ENCODE measurements at regions not wholly inside any gene's neighbourhood (a gene's known extent, or its start where the extent isn't known, plus 50 kb on each side); places are given as distances from the start of the nearest gene placed in this dataset.

DNA sequence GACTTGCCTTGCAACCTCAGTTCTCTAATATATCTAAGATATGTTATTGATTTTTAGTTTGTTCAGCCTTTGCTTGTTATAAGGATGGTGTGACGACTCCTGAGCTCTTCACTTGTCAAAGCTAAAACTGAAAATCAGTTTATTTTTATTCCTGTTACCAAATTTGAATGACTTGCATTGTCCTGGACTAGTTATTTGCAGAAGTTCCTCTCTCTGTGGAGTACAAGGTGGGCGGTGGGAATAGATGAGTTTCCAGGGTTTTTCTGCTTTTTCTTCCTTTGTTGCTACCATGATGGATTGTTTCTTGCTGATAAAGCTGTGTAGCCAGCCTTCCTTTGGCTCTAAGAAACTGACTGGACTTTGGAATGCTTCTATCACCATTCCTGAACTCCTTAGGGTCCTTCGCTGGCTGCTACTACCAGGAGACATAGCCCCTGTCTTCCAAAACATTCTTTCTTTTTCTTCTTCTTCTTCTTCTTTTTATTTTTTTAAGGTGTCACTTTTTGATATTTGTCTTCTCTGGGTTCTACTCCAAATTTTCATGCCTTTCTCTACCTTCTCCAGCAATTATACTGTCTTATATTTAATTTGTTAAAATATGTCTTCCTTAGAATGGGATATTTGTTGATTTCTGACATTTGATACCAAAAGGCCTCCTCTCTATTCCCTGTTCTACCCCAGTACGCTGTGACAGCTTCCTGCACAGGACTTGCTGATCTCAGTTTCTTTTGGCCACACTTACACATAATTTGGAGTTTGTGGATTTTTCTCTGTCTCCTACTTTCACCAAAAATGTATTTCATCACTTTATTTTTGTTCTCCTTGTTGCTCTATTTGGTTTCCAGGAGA lies 145.1 kb upstream of the THRB start:
- ATAC-seq (ENCODE audit: low read depth) = no peak
- no CpG with 5 or more reads among the region's 4 CpGs for WGBS, 2 experiments (ENCODE audit: extremely low coverage in 2 of 2, insufficient read length in 1 of 2)
- BruUV-seq (replicated peaks) = no TSS peak

More for the DNA sequence above, 145.1 kb upstream of the THRB start:
- no peak overlapping the region for H3K56ac ChIP-seq (ENCODE audit: extremely low read depth, insufficient read depth, low read length)
- H2BK15ac ChIP-seq (ENCODE audit: low read depth, low read length) = no peak overlapping the region
- dilution Hi-C loops (cut with HindIII; ENCODE audit: low sequenced_read_pairs, unreplicated experiment) = no loop called here
- POLR2A ChIA-PET (ENCODE audit: unreplicated experiment) = no interaction called here
- intact Hi-C loops (cut with micrococcal nuclease) = no loop called here
- no peak overlapping the region for H4K91ac ChIP-seq (ENCODE audit: insufficient read depth, low read depth, low read length)
- no peaks in the 10 kb centered on the region for H3K27me3 ChIP-seq (ENCODE audit: control insufficient read depth, insufficient read depth, low read length)
- H2AK5ac ChIP-seq (ENCODE audit: low read depth, low read length) = no peak overlapping the region
- no peak overlapping the region for H2AK9ac ChIP-seq (replicated peaks; ENCODE audit: low read depth, low read length, poor library complexity)
- H2BK5ac ChIP-seq (ENCODE audit: low read depth, low read length, poor library complexity, severe bottlenecking) = no peak overlapping the region
- no peak overlapping the region for H3K27ac ChIP-seq (ENCODE audit: insufficient read depth, low read length)
- H3K4me3 ChIP-seq (ENCODE audit: insufficient read depth, low read depth, low read length) = no peak overlapping the region
- in situ Hi-C loops (cut with MboI; ENCODE audit: low sequenced_read_pairs) = no loop called here
- no peaks in the 10 kb centered on the region for H3K9me1 ChIP-seq (ENCODE audit: insufficient read depth, low read length)
- TF ChIP-seq MAZ (IDR thresholded peaks at IDR 0.05; ENCODE audit: borderline replicate concordance, low read depth, low read length) = no peak
- no peak for TF ChIP-seq BHLHE40 (IDR thresholded peaks at IDR 0.05; ENCODE audit: low read depth, low read length)
- TF ChIP-seq FOS (IDR thresholded peaks at IDR 0.05; ENCODE audit: low read depth, low read length) = no peak
- TF ChIP-seq, protein P1, sequence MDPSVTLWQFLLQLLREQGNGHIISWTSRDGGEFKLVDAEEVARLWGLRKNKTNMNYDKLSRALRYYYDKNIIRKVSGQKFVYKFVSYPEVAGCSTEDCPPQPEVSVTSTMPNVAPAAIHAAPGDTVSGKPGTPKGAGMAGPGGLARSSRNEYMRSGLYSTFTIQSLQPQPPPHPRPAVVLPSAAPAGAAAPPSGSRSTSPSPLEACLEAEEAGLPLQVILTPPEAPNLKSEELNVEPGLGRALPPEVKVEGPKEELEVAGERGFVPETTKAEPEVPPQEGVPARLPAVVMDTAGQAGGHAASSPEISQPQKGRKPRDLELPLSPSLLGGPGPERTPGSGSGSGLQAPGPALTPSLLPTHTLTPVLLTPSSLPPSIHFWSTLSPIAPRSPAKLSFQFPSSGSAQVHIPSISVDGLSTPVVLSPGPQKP (IDR thresholded peaks at IDR 0.05; ENCODE audit: borderline replicate concordance, low read depth, low read length) = no peak
- TF ChIP-seq RCOR1 (IDR thresholded peaks at IDR 0.05; ENCODE audit: insufficient replicate concordance, low read length) = no peak
- no peak for TF ChIP-seq MAFK (IDR thresholded peaks at IDR 0.05; ENCODE audit: low read depth, low read length)
- TF ChIP-seq RFX5 (IDR thresholded peaks at IDR 0.05; ENCODE audit: low read depth, low read length) = no peak
- TF ChIP-seq POLR2A (IDR thresholded peaks at IDR 0.05; ENCODE audit: low read depth, low read length) = no peak
- no peak for TF ChIP-seq CHD1 (IDR thresholded peaks at IDR 0.05; ENCODE audit: low read depth, low read length)
- TF ChIP-seq, protein P2, sequence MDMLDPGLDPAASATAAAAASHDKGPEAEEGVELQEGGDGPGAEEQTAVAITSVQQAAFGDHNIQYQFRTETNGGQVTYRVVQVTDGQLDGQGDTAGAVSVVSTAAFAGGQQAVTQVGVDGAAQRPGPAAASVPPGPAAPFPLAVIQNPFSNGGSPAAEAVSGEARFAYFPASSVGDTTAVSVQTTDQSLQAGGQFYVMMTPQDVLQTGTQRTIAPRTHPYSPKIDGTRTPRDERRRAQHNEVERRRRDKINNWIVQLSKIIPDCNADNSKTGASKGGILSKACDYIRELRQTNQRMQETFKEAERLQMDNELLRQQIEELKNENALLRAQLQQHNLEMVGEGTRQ (IDR thresholded peaks at IDR 0.05; ENCODE audit: low read depth, low read length) = no peak
- TF ChIP-seq RAD21 (IDR thresholded peaks at IDR 0.05; ENCODE audit: low read length) = no peak
- TF ChIP-seq SMC3 (IDR thresholded peaks at IDR 0.05; ENCODE audit: low read depth, low read length) = no peak
- no peak for TF ChIP-seq NFE2L2 (IDR thresholded peaks at IDR 0.05; ENCODE audit: low read depth, low read length)
- TF ChIP-seq, protein P3, sequence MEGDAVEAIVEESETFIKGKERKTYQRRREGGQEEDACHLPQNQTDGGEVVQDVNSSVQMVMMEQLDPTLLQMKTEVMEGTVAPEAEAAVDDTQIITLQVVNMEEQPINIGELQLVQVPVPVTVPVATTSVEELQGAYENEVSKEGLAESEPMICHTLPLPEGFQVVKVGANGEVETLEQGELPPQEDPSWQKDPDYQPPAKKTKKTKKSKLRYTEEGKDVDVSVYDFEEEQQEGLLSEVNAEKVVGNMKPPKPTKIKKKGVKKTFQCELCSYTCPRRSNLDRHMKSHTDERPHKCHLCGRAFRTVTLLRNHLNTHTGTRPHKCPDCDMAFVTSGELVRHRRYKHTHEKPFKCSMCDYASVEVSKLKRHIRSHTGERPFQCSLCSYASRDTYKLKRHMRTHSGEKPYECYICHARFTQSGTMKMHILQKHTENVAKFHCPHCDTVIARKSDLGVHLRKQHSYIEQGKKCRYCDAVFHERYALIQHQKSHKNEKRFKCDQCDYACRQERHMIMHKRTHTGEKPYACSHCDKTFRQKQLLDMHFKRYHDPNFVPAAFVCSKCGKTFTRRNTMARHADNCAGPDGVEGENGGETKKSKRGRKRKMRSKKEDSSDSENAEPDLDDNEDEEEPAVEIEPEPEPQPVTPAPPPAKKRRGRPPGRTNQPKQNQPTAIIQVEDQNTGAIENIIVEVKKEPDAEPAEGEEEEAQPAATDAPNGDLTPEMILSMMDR (conservative IDR thresholded peaks at IDR 0.05; ENCODE audit: low read depth, low read length) = no peak
- TF ChIP-seq CEBPB (IDR thresholded peaks at IDR 0.05; ENCODE audit: low read depth, low read length) = no peak
- no peak for TF ChIP-seq MXI1 (IDR thresholded peaks at IDR 0.05; ENCODE audit: borderline replicate concordance, low read depth, low read length)
- no peak overlapping the region for H2BK20ac ChIP-seq (ENCODE audit: low read depth, low read length)
- H2BK120ac ChIP-seq (ENCODE audit: low read depth, low read length) = no peak overlapping the region
- H3K9ac ChIP-seq (ENCODE audit: low read depth, low read length) = no peak overlapping the region
- CTCF ChIA-PET = no interaction called here
- no peak for DNase-seq
- no peak overlapping the region for H4K5ac ChIP-seq (ENCODE audit: low read depth, low read length)
- H3K23ac ChIP-seq (ENCODE audit: low read depth, low read length) = no peak overlapping the region
- no peaks in the 10 kb centered on the region for H4K20me1 ChIP-seq (ENCODE audit: insufficient read depth, low read length)
- no peak overlapping the region for H4K8ac ChIP-seq (ENCODE audit: low read depth in 2 of 2, low read length in 2 of 2)
- H3K4ac ChIP-seq (ENCODE audit: low read depth, low read length) = no peak overlapping the region
- no peaks in the 10 kb centered on the region for H3K36me3 ChIP-seq (ENCODE audit: control insufficient read depth, insufficient read depth, low read length)
- no peaks in the 10 kb centered on the region for H3K4me1 ChIP-seq (ENCODE audit: control insufficient read depth, insufficient read depth, low read length)
- H3K9me3 ChIP-seq (ENCODE audit: control insufficient read depth, insufficient read depth, low read length) = no peaks in the 10 kb centered on the region
- H3K18ac ChIP-seq (ENCODE audit: low read depth, low read length) = no peak overlapping the region
- no peak overlapping the region for H3K4me2 ChIP-seq (ENCODE audit: low read depth, low read length)
- H3K79me1 ChIP-seq (ENCODE audit: low read depth in 1 of 2, low read length in 2 of 2) = no peaks in the 10 kb centered on the region
- no peak overlapping the region for H2AFZ ChIP-seq (replicated peaks; ENCODE audit: low read length, poor library complexity)
- H3K14ac ChIP-seq (replicated peaks; ENCODE audit: low read depth, low read length) = no peak overlapping the region
